ENCODE measurements at regions not wholly inside any gene's neighbourhood (a gene's known extent, or its start where the extent isn't known, plus 50 kb on each side); places are given as distances from the start of the nearest gene placed in this dataset.
A peak's percentile ranks its signal among the peaks of the same experiment; 100 is the strongest.

DNA sequence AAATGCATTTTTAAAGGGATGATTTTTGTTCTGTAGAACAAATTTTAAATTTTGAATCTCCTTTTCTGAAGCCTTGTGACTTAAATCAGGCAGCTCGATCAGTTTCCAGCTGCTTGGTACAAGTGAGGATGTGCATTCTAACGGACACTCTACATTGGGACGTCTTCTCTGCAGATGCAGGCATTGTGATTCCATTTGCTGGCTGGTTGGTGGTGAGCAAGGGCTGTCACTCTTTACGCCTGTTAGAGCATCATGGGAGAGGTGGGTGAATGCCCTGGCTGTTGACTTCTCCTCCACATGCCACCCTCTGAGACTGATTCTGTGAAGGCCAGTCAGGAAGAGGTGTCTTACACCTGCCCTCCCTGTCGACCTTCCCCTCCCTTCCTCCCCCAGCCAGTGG, 240.5 kb upstream of the RNF32 start:
- no peaks in the 10 kb centered on the region for H3K9me2 ChIP-seq (ENCODE audit: insufficient read depth, low read length)
- H3K79me2 ChIP-seq (replicated peaks; ENCODE audit: insufficient read depth, low read length), result no peaks in the 10 kb centered on the region
- no peak overlapping the region for H3K9ac ChIP-seq (ENCODE audit: low read length)
- no peak overlapping the region for H3K4me3 ChIP-seq (ENCODE audit: low read length)
- no peak overlapping the region for H3K4me2 ChIP-seq (ENCODE audit: low read length)
- TF ChIP-seq POLR2AphosphoS5 (IDR thresholded peaks at IDR 0.05), result no peak
- TF ChIP-seq MXI1 (conservative IDR thresholded peaks at IDR 0.05; ENCODE audit: poor library complexity, severe bottlenecking), result no peak
- TF ChIP-seq TAF1 (IDR thresholded peaks at IDR 0.05; ENCODE audit: low read depth), result no peak
- no peak for TF ChIP-seq RAD21 (conservative IDR thresholded peaks at IDR 0.05)
- TF ChIP-seq EP300 (conservative IDR thresholded peaks at IDR 0.05; ENCODE audit: poor library complexity, severe bottlenecking), result no peak
- no peak for TF ChIP-seq SMC3 (conservative IDR thresholded peaks at IDR 0.05; ENCODE audit: poor library complexity)
- TF ChIP-seq, protein P1, sequence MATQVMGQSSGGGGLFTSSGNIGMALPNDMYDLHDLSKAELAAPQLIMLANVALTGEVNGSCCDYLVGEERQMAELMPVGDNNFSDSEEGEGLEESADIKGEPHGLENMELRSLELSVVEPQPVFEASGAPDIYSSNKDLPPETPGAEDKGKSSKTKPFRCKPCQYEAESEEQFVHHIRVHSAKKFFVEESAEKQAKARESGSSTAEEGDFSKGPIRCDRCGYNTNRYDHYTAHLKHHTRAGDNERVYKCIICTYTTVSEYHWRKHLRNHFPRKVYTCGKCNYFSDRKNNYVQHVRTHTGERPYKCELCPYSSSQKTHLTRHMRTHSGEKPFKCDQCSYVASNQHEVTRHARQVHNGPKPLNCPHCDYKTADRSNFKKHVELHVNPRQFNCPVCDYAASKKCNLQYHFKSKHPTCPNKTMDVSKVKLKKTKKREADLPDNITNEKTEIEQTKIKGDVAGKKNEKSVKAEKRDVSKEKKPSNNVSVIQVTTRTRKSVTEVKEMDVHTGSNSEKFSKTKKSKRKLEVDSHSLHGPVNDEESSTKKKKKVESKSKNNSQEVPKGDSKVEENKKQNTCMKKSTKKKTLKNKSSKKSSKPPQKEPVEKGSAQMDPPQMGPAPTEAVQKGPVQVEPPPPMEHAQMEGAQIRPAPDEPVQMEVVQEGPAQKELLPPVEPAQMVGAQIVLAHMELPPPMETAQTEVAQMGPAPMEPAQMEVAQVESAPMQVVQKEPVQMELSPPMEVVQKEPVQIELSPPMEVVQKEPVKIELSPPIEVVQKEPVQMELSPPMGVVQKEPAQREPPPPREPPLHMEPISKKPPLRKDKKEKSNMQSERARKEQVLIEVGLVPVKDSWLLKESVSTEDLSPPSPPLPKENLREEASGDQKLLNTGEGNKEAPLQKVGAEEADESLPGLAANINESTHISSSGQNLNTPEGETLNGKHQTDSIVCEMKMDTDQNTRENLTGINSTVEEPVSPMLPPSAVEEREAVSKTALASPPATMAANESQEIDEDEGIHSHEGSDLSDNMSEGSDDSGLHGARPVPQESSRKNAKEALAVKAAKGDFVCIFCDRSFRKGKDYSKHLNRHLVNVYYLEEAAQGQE (IDR thresholded peaks at IDR 0.05; ENCODE audit: borderline replicate concordance), result no peak
- TF ChIP-seq EZH2 (IDR thresholded peaks at IDR 0.05; ENCODE audit: borderline replicate concordance, insufficient read depth, low read length, poor library complexity, severe bottlenecking), result no peak
- H3K27me3 ChIP-seq (ENCODE audit: insufficient read depth, low read depth, low read length), result no peaks in the 10 kb centered on the region
- H2AFZ ChIP-seq (ENCODE audit: low read depth, low read length), result no peak overlapping the region
- H3K36me3 ChIP-seq (ENCODE audit: insufficient read depth, low read length), result no peaks in the 10 kb centered on the region
- H3K27ac ChIP-seq (ENCODE audit: low read length), result no peak overlapping the region
- no peaks in the 10 kb centered on the region for H3F3A ChIP-seq (ENCODE audit: insufficient read depth, low read length, poor library complexity, severe bottlenecking)
- no peaks in the 10 kb centered on the region for H4K20me1 ChIP-seq (ENCODE audit: insufficient read depth)
- H3K9me3 ChIP-seq (ENCODE audit: low read length), result no peaks in the 10 kb centered on the region

DNA sequence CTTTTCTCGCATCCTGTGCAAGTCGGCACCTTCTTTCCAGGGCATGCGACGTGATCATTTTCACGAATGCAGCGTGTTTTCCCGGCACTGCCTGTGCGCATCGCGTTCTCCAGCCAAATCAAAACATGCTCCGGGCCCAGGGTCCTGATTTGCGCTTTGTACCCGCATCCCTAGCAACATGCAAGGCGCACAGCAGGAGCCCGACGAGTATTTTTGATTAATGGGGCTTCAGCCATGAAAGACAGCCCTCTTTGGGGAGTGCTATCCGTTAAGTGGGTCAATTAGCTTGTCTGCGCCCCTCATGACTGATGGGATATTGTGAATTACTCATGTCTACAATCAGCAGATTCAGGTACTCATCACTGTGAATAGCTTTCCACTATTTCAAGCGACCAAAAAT, 243.3 kb upstream of the RNF32 start:
- H3K9me2 ChIP-seq (ENCODE audit: insufficient read depth, low read length), result no peaks in the 10 kb centered on the region
- H3K27ac ChIP-seq (ENCODE audit: low read length), result peak overlapping the region; percentile 74
- H3K9me3 ChIP-seq (ENCODE audit: low read length), result no peaks in the 10 kb centered on the region
- no peaks in the 10 kb centered on the region for H3K36me3 ChIP-seq (ENCODE audit: insufficient read depth, low read length)
- H3K27me3 ChIP-seq (ENCODE audit: insufficient read depth, low read depth, low read length), result no peaks in the 10 kb centered on the region
- no peaks in the 10 kb centered on the region for H3F3A ChIP-seq (ENCODE audit: insufficient read depth, low read length, poor library complexity, severe bottlenecking)
- H3K4me3 ChIP-seq (ENCODE audit: low read length), result peak overlapping the region; percentile 56
- peak overlapping the region; percentile 30 for H3K9ac ChIP-seq (ENCODE audit: low read length)
- H2AFZ ChIP-seq (ENCODE audit: low read depth, low read length), result no peak overlapping the region
- peak overlapping the region; percentile 6 for H3K4me2 ChIP-seq (ENCODE audit: low read length)
- TF ChIP-seq RAD21 (conservative IDR thresholded peaks at IDR 0.05) (peak; percentile 38), TAF1 (IDR thresholded peaks at IDR 0.05; ENCODE audit: low read depth) (no peak), MXI1 (conservative IDR thresholded peaks at IDR 0.05; ENCODE audit: poor library complexity, severe bottlenecking) (peak; percentile 72), POLR2AphosphoS5 (IDR thresholded peaks at IDR 0.05) (peak; percentile 97), EP300 (conservative IDR thresholded peaks at IDR 0.05; ENCODE audit: poor library complexity, severe bottlenecking) (peak; percentile 98), EZH2 (IDR thresholded peaks at IDR 0.05; ENCODE audit: borderline replicate concordance, insufficient read depth, low read length, poor library complexity, severe bottlenecking) (no peak), SMC3 (conservative IDR thresholded peaks at IDR 0.05; ENCODE audit: poor library complexity) (no peak)
- TF ChIP-seq, protein P2, sequence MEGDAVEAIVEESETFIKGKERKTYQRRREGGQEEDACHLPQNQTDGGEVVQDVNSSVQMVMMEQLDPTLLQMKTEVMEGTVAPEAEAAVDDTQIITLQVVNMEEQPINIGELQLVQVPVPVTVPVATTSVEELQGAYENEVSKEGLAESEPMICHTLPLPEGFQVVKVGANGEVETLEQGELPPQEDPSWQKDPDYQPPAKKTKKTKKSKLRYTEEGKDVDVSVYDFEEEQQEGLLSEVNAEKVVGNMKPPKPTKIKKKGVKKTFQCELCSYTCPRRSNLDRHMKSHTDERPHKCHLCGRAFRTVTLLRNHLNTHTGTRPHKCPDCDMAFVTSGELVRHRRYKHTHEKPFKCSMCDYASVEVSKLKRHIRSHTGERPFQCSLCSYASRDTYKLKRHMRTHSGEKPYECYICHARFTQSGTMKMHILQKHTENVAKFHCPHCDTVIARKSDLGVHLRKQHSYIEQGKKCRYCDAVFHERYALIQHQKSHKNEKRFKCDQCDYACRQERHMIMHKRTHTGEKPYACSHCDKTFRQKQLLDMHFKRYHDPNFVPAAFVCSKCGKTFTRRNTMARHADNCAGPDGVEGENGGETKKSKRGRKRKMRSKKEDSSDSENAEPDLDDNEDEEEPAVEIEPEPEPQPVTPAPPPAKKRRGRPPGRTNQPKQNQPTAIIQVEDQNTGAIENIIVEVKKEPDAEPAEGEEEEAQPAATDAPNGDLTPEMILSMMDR (IDR thresholded peaks at IDR 0.05; ENCODE audit: poor library complexity, severe bottlenecking), result no peak
- TF ChIP-seq, protein P1 (IDR thresholded peaks at IDR 0.05; ENCODE audit: borderline replicate concordance), result peak; percentile 87
- H4K20me1 ChIP-seq (ENCODE audit: insufficient read depth), result no peaks in the 10 kb centered on the region
- H3K79me2 ChIP-seq (replicated peaks; ENCODE audit: insufficient read depth, low read length), result no peaks in the 10 kb centered on the region

All from neural cell (in vitro differentiated cells).